ENCODE measurements at regions not wholly inside any gene's neighbourhood (a gene's known extent, or its start where the extent isn't known, plus 50 kb on each side); places are given as distances from the start of the nearest gene placed in this dataset.

DNA sequence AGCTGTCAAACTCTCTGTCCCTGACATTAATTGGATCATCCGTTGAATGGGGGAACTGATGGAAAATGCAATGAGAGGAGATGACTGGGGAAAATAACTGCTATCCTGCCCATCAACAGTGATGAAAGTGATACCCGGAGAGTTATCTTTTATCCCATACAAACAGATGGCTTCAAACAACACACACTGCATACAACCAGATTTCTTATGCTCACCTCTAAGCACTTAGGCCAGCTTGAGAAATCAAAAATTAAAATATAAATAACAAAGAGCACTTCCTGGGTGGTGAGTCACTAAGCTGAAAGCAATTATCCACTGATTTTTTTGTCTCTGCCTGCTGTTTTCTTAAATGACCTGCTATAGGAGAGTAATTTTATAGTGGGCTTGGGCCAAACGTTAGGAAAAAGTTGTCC is 237.6 kb upstream of the RGPD4 start:
- no peaks in the 10 kb centered on the region for H3K9me3 ChIP-seq (ENCODE audit: control insufficient read depth, insufficient read depth, low read depth, low read length)
- H3K9ac ChIP-seq (ENCODE audit: low read length), result no peak overlapping the region
- H3K36me3 ChIP-seq (ENCODE audit: control insufficient read depth, insufficient read depth, low read length), result no peaks in the 10 kb centered on the region
- H3K27ac ChIP-seq (ENCODE audit: low read depth, low read length), result no peak overlapping the region
- H3K27me3 ChIP-seq (ENCODE audit: control insufficient read depth, insufficient read depth, low read length), result no peaks in the 10 kb centered on the region
- no peaks in the 10 kb centered on the region for H3K4me1 ChIP-seq (ENCODE audit: control insufficient read depth, insufficient read depth, low read length)
- H3K4me3 ChIP-seq (ENCODE audit: low read depth, low read length), result no peak overlapping the region

DNA sequence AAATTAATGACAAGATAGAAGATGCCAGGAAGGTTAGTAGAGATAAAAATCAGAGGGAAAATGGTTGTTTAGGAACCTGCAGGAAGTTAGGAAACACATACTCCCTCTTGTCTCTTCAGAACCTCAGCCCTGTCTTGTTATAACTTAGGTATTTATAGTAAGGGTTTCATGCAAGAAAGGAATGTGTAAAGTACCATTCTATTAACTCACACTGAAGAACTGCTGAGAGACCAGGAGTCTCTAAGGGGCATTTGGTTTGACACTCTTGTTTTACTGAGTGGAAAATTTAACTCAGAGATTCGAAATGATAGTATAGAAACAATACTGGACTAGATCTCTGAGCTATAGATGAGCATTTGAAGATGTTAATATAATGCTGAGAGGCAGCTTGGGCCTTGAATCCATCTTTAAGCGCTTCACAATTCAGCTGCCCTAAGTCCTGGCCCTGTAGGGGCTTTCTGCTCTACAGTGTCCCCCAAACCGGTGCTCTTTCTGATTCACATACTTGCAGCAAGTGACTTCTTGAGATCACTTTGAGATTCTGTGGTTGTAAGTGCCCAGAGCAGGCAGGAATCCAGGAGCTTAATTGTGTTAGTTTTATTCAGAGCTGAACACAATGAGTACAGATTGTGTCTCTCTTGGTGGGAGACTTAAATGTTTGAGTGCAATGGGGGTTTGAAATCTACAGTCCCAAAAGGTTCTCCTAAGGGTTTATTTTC is 235.0 kb upstream of the RGPD4 start:
- H3K27me3 ChIP-seq (ENCODE audit: control insufficient read depth, insufficient read depth, low read length), result no peaks in the 10 kb centered on the region
- no peak overlapping the region for H3K9ac ChIP-seq (ENCODE audit: low read length)
- H3K27ac ChIP-seq (ENCODE audit: low read depth, low read length), result no peak overlapping the region
- no peaks in the 10 kb centered on the region for H3K36me3 ChIP-seq (ENCODE audit: control insufficient read depth, insufficient read depth, low read length)
- peaks cover 7% of the 10 kb centered on the region; the same call in 1 of the 2 replicates for H3K4me1 ChIP-seq (ENCODE audit: control insufficient read depth, insufficient read depth, low read length)
- no peak overlapping the region for H3K4me3 ChIP-seq (ENCODE audit: low read depth, low read length)
- no peaks in the 10 kb centered on the region for H3K9me3 ChIP-seq (ENCODE audit: control insufficient read depth, insufficient read depth, low read depth, low read length)

DNA sequence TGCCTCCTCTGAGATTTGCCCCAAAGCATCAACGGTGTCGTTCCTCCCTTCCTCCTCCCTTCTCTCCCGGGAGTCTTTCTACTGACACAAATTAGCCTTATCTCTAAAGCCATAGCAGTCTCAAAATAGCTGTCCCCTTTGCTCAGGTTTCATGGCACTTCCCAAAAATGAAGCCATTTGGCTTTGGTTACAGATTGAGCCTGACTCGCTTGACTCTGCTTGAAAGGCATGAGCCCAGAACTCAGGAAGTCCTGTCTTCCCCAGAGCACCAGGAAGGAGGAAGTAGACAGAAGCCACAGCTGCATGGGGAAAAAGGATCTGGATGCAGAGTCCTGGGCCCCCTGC is 234.4 kb upstream of the RGPD4 start:
- Histone ChIP-seq H3K9ac (ENCODE audit: low read length) (no peak overlapping the region), H3K9me3 (ENCODE audit: control insufficient read depth, insufficient read depth, low read depth, low read length) (no peaks in the 10 kb centered on the region), H3K27ac (ENCODE audit: low read depth, low read length) (no peak overlapping the region), H3K4me3 (ENCODE audit: low read depth, low read length) (no peak overlapping the region), H3K27me3 (ENCODE audit: control insufficient read depth, insufficient read depth, low read length) (no peaks in the 10 kb centered on the region), H3K4me1 (ENCODE audit: control insufficient read depth, insufficient read depth, low read length) (peaks cover 7% of the 10 kb centered on the region; the same call in 1 of the 2 replicates), H3K36me3 (ENCODE audit: control insufficient read depth, insufficient read depth, low read length) (no peaks in the 10 kb centered on the region)

DNA sequence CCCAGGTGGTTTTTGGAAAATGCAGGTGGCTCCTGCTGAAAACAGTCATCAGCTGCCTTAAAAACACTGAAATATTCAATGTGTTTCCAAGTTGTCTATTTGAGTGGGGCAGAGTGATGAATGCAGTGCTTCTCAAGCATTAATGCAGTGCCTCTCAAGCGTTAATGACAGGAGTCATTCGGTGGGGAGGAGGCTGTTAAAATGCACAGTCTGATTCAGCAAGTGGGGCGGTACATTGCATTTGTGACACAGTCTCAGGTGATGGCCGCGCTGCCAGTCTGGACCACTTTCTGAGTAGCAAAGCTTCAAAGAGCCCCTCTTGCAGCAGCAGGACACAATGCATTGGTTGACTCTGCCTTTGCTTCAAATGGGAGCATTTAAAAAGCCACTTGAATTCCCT is 231.4 kb upstream of the RGPD4 start:
- H3K27ac ChIP-seq (ENCODE audit: low read depth, low read length), result no peak overlapping the region
- H3K4me1 ChIP-seq (ENCODE audit: control insufficient read depth, insufficient read depth, low read length), result peaks cover 7% of the 10 kb centered on the region; the same call in 1 of the 2 replicates
- H3K36me3 ChIP-seq (ENCODE audit: control insufficient read depth, insufficient read depth, low read length), result no peaks in the 10 kb centered on the region
- H3K9ac ChIP-seq (ENCODE audit: low read length), result no peak overlapping the region
- H3K4me3 ChIP-seq (ENCODE audit: low read depth, low read length), result no peak overlapping the region
- H3K9me3 ChIP-seq (ENCODE audit: control insufficient read depth, insufficient read depth, low read depth, low read length), result no peaks in the 10 kb centered on the region
- H3K27me3 ChIP-seq (ENCODE audit: control insufficient read depth, insufficient read depth, low read length), result no peaks in the 10 kb centered on the region

DNA sequence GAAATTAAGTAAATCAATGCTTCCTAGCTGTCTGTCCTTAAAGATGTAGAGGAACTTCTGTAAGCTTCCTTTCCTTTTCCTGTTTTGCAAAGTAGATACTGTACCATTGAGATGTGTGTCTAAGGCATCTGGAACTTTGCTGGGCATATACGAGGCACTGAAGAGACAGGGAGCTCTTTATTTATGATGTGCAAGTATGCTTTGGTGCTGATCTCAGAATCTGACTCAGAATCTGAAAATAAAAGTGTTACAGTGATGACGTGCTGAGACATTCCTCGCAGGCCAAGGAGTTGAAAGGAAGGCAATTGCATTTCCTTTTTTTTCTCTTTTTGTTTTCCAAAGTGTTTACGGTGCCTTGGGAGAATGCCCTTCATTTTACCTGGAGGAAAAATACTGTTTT is 230.9 kb upstream of the RGPD4 start:
- no peaks in the 10 kb centered on the region for H3K27me3 ChIP-seq (ENCODE audit: control insufficient read depth, insufficient read depth, low read length)
- no peak overlapping the region for H3K9ac ChIP-seq (ENCODE audit: low read length)
- no peak overlapping the region for H3K4me3 ChIP-seq (ENCODE audit: low read depth, low read length)
- H3K4me1 ChIP-seq (ENCODE audit: control insufficient read depth, insufficient read depth, low read length), result peaks cover 7% of the 10 kb centered on the region; the same call in 1 of the 2 replicates
- H3K36me3 ChIP-seq (ENCODE audit: control insufficient read depth, insufficient read depth, low read length), result no peaks in the 10 kb centered on the region
- H3K27ac ChIP-seq (ENCODE audit: low read depth, low read length), result no peak overlapping the region
- no peaks in the 10 kb centered on the region for H3K9me3 ChIP-seq (ENCODE audit: control insufficient read depth, insufficient read depth, low read depth, low read length)

DNA sequence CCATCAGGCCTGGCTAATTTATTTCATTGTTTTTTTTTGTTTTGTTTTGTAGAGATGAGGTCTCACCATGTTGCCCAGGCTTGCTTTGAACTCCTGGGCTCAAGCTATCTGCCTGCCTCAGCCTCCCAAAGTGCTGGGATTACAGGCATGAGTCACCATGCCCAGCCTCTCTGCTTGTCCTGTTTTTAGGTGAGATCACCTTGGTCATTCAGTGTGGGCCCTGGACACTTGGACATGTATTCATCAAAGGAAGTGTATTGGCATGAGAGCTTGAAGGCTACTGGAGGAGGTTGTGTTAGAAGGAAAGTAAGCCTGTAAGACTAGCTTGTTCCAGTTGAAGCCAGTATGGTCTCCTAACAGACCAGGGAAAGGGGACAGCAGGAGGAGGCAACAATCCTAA is 229.2 kb upstream of the RGPD4 start:
- Histone ChIP-seq H3K9me3 (ENCODE audit: control insufficient read depth, insufficient read depth, low read depth, low read length) (no peaks in the 10 kb centered on the region), H3K9ac (ENCODE audit: low read length) (no peak overlapping the region), H3K4me3 (ENCODE audit: low read depth, low read length) (no peak overlapping the region), H3K4me1 (ENCODE audit: control insufficient read depth, insufficient read depth, low read length) (peaks cover 7% of the 10 kb centered on the region; the same call in 1 of the 2 replicates), H3K27me3 (ENCODE audit: control insufficient read depth, insufficient read depth, low read length) (no peaks in the 10 kb centered on the region), H3K27ac (ENCODE audit: low read depth, low read length) (no peak overlapping the region), H3K36me3 (ENCODE audit: control insufficient read depth, insufficient read depth, low read length) (no peaks in the 10 kb centered on the region)

DNA sequence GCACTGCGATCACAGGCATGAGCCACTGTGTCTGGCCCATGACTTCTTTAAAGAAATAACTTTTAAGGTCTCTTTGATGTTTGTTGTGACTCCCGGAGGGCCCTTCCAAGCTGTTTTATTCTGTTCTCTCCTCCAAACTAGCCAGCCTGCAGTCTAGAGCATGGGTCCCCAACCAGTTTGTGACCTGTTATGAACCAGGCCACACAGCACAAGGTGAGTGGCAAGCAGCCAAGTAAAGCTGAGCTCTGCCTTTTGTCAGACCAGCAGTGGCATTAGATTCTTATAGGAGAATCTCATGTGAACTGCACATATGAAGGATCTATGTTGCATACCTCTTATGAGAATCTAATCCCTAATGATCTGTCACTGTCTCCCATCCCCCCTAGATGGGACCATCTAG is 223.9 kb upstream of the RGPD4 start:
- Histone ChIP-seq H3K4me1 (ENCODE audit: control insufficient read depth, insufficient read depth, low read length) (no peaks in the 10 kb centered on the region), H3K9me3 (ENCODE audit: control insufficient read depth, insufficient read depth, low read depth, low read length) (no peaks in the 10 kb centered on the region), H3K9ac (ENCODE audit: low read length) (no peak overlapping the region), H3K27ac (ENCODE audit: low read depth, low read length) (no peak overlapping the region), H3K4me3 (ENCODE audit: low read depth, low read length) (no peak overlapping the region), H3K27me3 (ENCODE audit: control insufficient read depth, insufficient read depth, low read length) (no peaks in the 10 kb centered on the region), H3K36me3 (ENCODE audit: control insufficient read depth, insufficient read depth, low read length) (no peaks in the 10 kb centered on the region)

DNA sequence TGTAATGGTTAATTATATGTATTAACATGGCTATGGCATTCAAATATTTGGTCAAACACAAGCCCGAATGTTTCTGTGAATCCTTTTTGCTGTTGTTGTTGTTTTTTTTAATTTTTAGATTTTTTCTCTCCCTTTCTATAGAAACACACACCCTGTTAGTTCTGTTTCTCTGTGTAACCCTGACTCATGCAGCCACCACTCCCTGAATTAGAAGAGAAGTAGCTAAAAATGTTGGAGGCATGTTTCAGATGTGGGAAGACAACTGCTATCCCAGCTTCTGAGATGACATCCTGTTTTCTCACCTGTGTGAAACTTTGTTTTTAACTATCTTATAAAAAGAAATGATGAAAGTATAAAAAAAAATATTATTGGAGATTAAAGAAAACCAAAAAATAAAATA is 219.6 kb upstream of the RGPD4 start:
- Histone ChIP-seq H3K36me3 (ENCODE audit: control insufficient read depth, insufficient read depth, low read length) (no peaks in the 10 kb centered on the region), H3K9me3 (ENCODE audit: control insufficient read depth, insufficient read depth, low read depth, low read length) (peaks cover 3% of the 10 kb centered on the region; the same call in 1 of the 2 replicates)

DNA sequence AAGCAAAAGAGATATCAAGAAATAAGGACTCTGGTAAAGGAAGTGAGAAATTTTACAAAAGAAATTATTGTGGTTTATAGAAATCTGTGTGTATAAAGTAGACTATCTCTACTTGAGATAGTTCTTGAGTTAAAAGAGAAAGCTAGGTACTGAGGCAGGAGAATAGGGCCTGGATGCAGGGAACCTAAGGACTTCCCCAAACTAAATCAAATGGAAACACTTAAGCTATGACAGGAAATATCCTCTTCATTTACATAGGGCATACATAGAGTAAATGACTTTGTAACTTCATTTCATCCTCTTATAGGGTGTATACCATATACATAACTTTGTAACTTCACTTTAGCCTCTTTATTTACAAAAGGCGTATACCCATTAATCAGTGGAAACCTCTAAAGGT is 219.2 kb upstream of the RGPD4 start:
- no peaks in the 10 kb centered on the region for H3K27me3 ChIP-seq (ENCODE audit: control insufficient read depth, insufficient read depth, low read length)
- H3K9ac ChIP-seq (ENCODE audit: low read length), result no peak overlapping the region
- no peaks in the 10 kb centered on the region for H3K4me1 ChIP-seq (ENCODE audit: control insufficient read depth, insufficient read depth, low read length)
- H3K9me3 ChIP-seq (ENCODE audit: control insufficient read depth, insufficient read depth, low read depth, low read length), result peaks cover 3% of the 10 kb centered on the region; the same call in 1 of the 2 replicates
- H3K27ac ChIP-seq (ENCODE audit: low read depth, low read length), result no peak overlapping the region
- no peaks in the 10 kb centered on the region for H3K36me3 ChIP-seq (ENCODE audit: control insufficient read depth, insufficient read depth, low read length)
- H3K4me3 ChIP-seq (ENCODE audit: low read depth, low read length), result no peak overlapping the region

More for the DNA sequence above, 219.6 kb upstream of the RGPD4 start:
- no peak overlapping the region for H3K27ac ChIP-seq (ENCODE audit: low read depth, low read length)
- no peak overlapping the region for H3K4me3 ChIP-seq (ENCODE audit: low read depth, low read length)
- no peaks in the 10 kb centered on the region for H3K27me3 ChIP-seq (ENCODE audit: control insufficient read depth, insufficient read depth, low read length)
- H3K4me1 ChIP-seq (ENCODE audit: control insufficient read depth, insufficient read depth, low read length), result no peaks in the 10 kb centered on the region
- H3K9ac ChIP-seq (ENCODE audit: low read length), result no peak overlapping the region

DNA sequence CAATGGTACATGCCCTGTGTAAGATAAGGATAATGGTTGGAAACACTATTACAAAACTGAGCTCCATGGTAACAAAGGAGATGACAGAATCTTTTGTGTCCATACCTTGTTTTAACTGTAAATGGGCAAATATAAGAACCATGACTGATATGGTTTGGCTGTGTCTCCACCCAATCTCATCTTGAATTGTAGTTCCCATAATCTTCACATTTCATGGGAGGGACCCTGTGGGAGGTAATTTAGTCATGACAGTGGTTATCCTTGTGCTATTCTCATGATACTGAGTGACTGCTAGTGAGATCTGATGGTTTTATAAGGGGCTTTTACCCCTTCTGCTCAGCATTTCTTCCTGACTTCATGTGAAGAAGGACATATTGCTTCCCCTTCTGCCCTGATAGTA is 211.7 kb upstream of the RGPD4 start:
- Histone ChIP-seq H3K27ac (ENCODE audit: low read depth, low read length) (no peak overlapping the region), H3K36me3 (ENCODE audit: control insufficient read depth, insufficient read depth, low read length) (no peaks in the 10 kb centered on the region), H3K4me1 (ENCODE audit: control insufficient read depth, insufficient read depth, low read length) (no peaks in the 10 kb centered on the region), H3K4me3 (ENCODE audit: low read depth, low read length) (no peak overlapping the region), H3K27me3 (ENCODE audit: control insufficient read depth, insufficient read depth, low read length) (no peaks in the 10 kb centered on the region), H3K9ac (ENCODE audit: low read length) (no peak overlapping the region), H3K9me3 (ENCODE audit: control insufficient read depth, insufficient read depth, low read depth, low read length) (peaks cover 46% of the 10 kb centered on the region)

DNA sequence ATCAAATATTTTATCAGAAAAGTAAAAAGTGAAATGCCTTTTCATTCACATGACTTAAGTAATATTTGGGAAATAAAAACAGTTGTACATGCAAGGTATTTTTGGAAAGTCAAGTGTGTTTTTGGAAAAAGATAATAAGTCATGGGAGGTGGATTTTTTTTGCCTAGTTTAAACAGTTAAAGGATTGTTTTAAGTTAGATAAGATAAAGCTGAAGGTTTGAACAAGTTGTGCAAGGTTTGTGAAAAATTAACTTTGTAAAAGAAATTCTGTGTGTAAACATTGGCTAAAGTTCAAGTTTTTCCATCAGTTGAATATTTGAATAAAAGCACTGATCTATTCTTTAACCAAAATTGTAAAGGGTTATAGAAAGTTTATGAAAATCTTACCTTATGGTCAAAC is 207.9 kb upstream of the RGPD4 start:
- Histone ChIP-seq H3K9me3 (ENCODE audit: control insufficient read depth, insufficient read depth, low read depth, low read length) (peaks cover 55% of the 10 kb centered on the region), H3K27me3 (ENCODE audit: control insufficient read depth, insufficient read depth, low read length) (no peaks in the 10 kb centered on the region), H3K4me3 (ENCODE audit: low read depth, low read length) (no peak overlapping the region), H3K36me3 (ENCODE audit: control insufficient read depth, insufficient read depth, low read length) (no peaks in the 10 kb centered on the region), H3K27ac (ENCODE audit: low read depth, low read length) (no peak overlapping the region), H3K4me1 (ENCODE audit: control insufficient read depth, insufficient read depth, low read length) (no peaks in the 10 kb centered on the region), H3K9ac (ENCODE audit: low read length) (no peak overlapping the region)
